SJSA1 (cell line): ENCODE measurements at regions not wholly inside any gene's neighbourhood (a gene's known extent, or its start where the extent isn't known, plus 50 kb on each side); places are given as distances from the start of the nearest gene placed in this dataset.

Source experiments
- DNase-seq, 2 experiments: peaks; one replicate each; pipeline ENCODE4 v3.0.0-alpha.2; 2015 to 2020; ENCODE audit warnings: low spot score in 2 of 2, low read depth in 1 of 2
- H3K27ac ChIP-seq: fragments of 250-450 bp; sonication (Bioruptor Pico); 2 replicates; pipeline ENCODE4 v1.5.1; 2020; ENCODE audit warnings: mild to moderate bottlenecking, moderate library complexity
- H3K27me3 ChIP-seq: fragments of 250-450 bp; sonication (Bioruptor Pico); replicated peaks from 2 replicates; pipeline ENCODE4 v1.5.1; 2020; ENCODE audit warnings: mild to moderate bottlenecking, moderate library complexity
- H3K36me3 ChIP-seq: fragments of 250-450 bp; sonication (Bioruptor Pico); 2 replicates; pipeline ENCODE4 v1.5.1; 2020; ENCODE audit warnings: mild to moderate bottlenecking
- H3K4me1 ChIP-seq: fragments of 250-450 bp; sonication (Bioruptor Pico); replicated peaks from 2 replicates; pipeline ENCODE4 v1.6.1; 2021; ENCODE audit warnings: mild to moderate bottlenecking
- H3K4me3 ChIP-seq: fragments of 250-450 bp; sonication (Bioruptor Pico); 2 replicates; pipeline ENCODE4 v1.5.1; 2020; ENCODE audit warnings: mild to moderate bottlenecking
- H3K9me3 ChIP-seq: fragments of 250-450 bp; sonication (Bioruptor Pico); replicated peaks from 2 replicates; pipeline ENCODE4 v1.5.1; 2020; ENCODE audit warnings: mild to moderate bottlenecking

DNA sequence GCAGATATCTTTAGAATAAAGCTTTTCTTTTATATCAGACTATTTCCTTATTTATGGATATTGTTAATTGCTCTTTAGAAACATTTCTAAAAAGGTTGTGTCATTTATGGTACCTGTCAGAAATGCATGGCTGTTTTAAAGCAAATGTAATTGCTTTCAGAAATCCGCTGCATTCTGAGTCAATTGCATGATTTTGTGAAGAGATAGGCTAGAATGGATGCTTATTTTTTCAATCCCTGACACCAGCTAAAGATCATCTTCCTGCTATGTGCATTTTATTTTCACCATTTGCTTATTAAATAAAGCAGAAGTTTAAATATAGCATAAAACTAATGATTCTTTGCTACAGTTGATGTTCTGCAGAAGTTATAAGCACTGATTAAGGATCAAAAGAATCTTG lies 170.2 kb upstream of the C9orf72 start:
- no peak for DNase-seq
- Histone ChIP-seq H3K27me3 (no peaks in the 10 kb centered on the region), H3K36me3 (no peaks in the 10 kb centered on the region), H3K27ac (no peak overlapping the region), H3K9me3 (no peaks in the 10 kb centered on the region), H3K4me3 (no peak overlapping the region), H3K4me1 (no peaks in the 10 kb centered on the region)

DNA sequence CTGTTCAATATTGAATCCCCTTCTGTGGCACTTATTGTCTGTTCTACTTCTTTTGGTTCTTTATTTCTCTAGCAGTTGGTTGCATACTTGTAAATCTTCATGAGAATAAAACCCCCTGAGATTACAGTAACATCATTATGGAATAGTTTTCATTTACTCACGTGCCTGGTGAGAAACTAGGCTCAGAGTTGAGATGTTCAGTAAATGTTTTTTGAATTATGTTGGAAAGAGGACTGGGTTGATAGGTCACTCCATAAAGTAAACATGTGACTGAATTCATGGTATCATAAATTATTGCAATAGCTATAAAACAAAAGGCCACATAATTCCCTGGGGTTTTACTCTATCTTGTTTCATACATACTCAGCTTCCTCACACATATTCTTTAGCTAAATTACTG lies 174.2 kb upstream of the C9orf72 start:
- DNase-seq = no peak

GRCh38 chr9:27749838-27750237 lies 176.6 kb upstream of the C9orf72 start:
- no peak for DNase-seq
- H3K36me3 ChIP-seq = no peaks in the 10 kb centered on the region
- H3K27ac ChIP-seq = no peak overlapping the region

More for the DNA sequence above, 174.2 kb upstream of the C9orf72 start:
- Histone ChIP-seq H3K36me3 (no peaks in the 10 kb centered on the region), H3K9me3 (no peaks in the 10 kb centered on the region), H3K4me3 (no peak overlapping the region), H3K27ac (no peak overlapping the region), H3K27me3 (no peaks in the 10 kb centered on the region), H3K4me1 (no peaks in the 10 kb centered on the region)

GRCh38 chr9:27750566-27750965 lies 177.3 kb upstream of the C9orf72 start:
- Histone ChIP-seq H3K4me3 (no peak overlapping the region), H3K9me3 (no peaks in the 10 kb centered on the region), H3K27ac (no peak overlapping the region), H3K36me3 (no peaks in the 10 kb centered on the region), H3K4me1 (no peaks in the 10 kb centered on the region), H3K27me3 (no peaks in the 10 kb centered on the region)
- DNase-seq = no peak

More at GRCh38 chr9:27749838-27750237, 176.6 kb upstream of the C9orf72 start:
- Histone ChIP-seq H3K27me3 (no peaks in the 10 kb centered on the region), H3K4me3 (no peak overlapping the region), H3K9me3 (no peaks in the 10 kb centered on the region), H3K4me1 (no peaks in the 10 kb centered on the region)

GRCh38 chr9:27752069-27752468 lies 178.8 kb upstream of the C9orf72 start:
- H3K27ac ChIP-seq = no peak overlapping the region
- H3K9me3 ChIP-seq = no peaks in the 10 kb centered on the region
- no peak overlapping the region for H3K4me3 ChIP-seq
- DNase-seq = no peak
- H3K27me3 ChIP-seq = no peaks in the 10 kb centered on the region
- no peaks in the 10 kb centered on the region for H3K4me1 ChIP-seq
- no peaks in the 10 kb centered on the region for H3K36me3 ChIP-seq

- Histone ChIP-seq H3K9me3 (no peaks in the 10 kb centered on the region), H3K36me3 (no peaks in the 10 kb centered on the region), H3K27me3 (no peaks in the 10 kb centered on the region), H3K4me3 (no peak overlapping the region), H3K27ac (no peak overlapping the region), H3K4me1 (no peaks in the 10 kb centered on the region)
- no peak for DNase-seq
Measured at GRCh38 chr9:27755846-27756245, 182.6 kb upstream of the C9orf72 start.

DNA sequence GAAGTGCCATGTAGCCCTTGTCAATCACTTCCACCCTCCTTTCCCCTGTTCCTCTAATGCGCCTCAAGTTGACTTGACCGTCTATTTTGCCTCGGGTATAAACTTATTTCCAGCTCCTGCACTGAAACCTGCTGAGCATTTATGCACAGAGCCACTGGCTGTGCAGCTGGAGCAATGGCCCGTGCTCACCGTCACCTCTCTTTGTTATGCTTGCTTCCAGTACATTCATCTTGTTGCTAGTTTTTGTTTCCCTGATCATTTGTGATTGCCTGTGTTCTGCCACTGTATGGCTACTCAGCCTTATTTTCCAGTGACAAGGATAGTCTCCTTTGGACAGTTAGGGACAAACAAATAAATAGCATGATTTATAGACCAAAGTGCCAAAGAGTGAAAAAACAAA lies 183.1 kb upstream of the C9orf72 start:
- Histone ChIP-seq H3K9me3 (no peaks in the 10 kb centered on the region), H3K4me3 (no peak overlapping the region), H3K27me3 (no peaks in the 10 kb centered on the region), H3K27ac (no peak overlapping the region), H3K36me3 (no peaks in the 10 kb centered on the region), H3K4me1 (no peaks in the 10 kb centered on the region)
- no peak for DNase-seq

GRCh38 chr9:27763831-27764230 lies 190.6 kb upstream of the C9orf72 start:
- Histone ChIP-seq H3K9me3 (no peaks in the 10 kb centered on the region), H3K4me1 (no peaks in the 10 kb centered on the region), H3K4me3 (no peak overlapping the region), H3K27me3 (no peaks in the 10 kb centered on the region), H3K36me3 (no peaks in the 10 kb centered on the region), H3K27ac (no peak overlapping the region)
- DNase-seq = no peak

- Histone ChIP-seq H3K27ac (no peak overlapping the region), H3K36me3 (no peaks in the 10 kb centered on the region), H3K27me3 (no peaks in the 10 kb centered on the region), H3K4me3 (no peak overlapping the region), H3K4me1 (no peaks in the 10 kb centered on the region), H3K9me3 (no peaks in the 10 kb centered on the region)
- no peak for DNase-seq
Measured at GRCh38 chr9:27765266-27766072, 192.2 kb upstream of the C9orf72 start.

DNA sequence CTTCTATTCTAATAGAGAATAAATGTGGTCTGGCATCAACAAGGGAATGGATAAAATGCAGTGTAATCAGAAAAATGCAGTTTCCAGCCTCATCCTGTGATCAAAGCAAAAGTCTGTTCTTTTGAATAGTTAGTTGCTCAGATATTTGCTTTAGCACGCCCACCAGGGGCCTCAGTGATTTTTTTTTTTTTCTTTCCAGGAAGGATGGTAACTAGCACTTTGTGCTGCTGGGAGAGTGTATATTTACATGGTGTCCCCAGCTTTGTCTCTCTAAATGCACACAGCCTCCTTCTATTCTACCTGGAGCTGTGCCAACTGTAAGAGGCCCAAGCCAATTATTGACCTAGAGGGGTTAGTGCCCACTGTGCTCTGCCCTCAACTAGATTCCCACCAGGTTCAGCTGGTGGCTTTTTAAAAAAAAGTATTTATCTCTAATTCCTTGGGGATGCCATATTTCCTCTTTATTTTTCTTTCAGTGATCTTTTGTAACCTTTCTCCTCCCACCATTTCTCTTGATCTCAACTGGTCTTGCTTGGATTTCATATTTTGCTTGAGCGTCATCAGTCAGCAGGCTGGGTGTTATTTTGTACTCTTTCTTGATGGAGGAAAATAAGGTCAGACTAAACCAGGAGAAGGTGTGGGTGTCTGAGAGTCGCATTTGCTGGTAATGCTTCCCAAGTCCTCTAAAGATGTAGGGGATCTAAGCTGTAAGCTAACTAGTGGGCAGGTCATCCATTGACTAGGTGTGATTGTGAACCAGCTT lies 193.0 kb upstream of the C9orf72 start:
- no peaks in the 10 kb centered on the region for H3K4me1 ChIP-seq
- H3K27me3 ChIP-seq = no peaks in the 10 kb centered on the region
- no peak overlapping the region for H3K27ac ChIP-seq
- H3K9me3 ChIP-seq = no peaks in the 10 kb centered on the region
- H3K4me3 ChIP-seq = no peak overlapping the region
- H3K36me3 ChIP-seq = no peaks in the 10 kb centered on the region
- no peak for DNase-seq

DNA sequence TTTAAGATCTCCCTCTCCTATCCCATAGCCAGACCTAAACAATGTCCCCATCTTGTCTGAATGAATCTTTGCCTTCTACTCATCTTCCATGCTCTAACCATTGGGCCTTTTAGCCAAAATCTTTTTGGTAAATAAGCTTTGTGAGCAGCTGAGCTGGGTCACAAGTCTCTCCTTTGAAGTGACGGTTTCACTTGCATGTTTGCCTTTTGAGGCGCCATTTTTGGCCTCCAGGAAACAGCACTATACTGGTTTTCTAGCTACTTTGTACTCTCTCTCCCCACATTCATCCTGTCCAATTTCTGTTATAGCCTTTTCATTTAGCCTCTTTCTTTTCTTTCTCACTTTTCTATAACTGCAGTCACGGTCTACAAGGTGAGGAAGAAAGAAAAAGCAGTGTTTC lies 195.5 kb upstream of the C9orf72 start:
- Histone ChIP-seq H3K9me3 (no peaks in the 10 kb centered on the region), H3K4me1 (no peaks in the 10 kb centered on the region; the same call in 1 of the 2 replicates), H3K36me3 (no peaks in the 10 kb centered on the region), H3K4me3 (no peak overlapping the region), H3K27ac (no peak overlapping the region), H3K27me3 (no peaks in the 10 kb centered on the region)
- no peak for DNase-seq

DNA sequence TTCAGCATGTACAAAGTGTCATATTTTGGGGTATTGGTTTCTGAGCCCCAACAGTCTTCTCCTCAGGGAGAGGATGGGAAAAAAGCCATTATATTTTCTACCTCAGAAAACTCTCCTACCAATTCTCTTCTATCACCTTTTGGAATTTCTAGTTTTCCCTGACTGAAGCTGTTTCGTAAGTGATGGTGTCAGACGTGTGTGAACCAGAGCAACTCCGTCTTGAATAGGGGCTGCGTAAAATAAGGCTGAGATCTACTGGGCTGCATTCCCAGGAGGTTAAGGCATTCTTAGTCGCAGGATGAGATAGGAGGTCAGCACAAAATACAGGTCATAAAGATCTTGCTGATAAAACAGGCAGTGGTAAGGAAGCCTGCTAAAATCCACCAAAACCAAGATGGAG lies 197.3 kb upstream of the C9orf72 start:
- no peak overlapping the region for H3K27ac ChIP-seq
- no peaks in the 10 kb centered on the region for H3K36me3 ChIP-seq
- no peaks in the 10 kb centered on the region; the same call in 1 of the 2 replicates for H3K4me1 ChIP-seq
- no peak for DNase-seq
- no peaks in the 10 kb centered on the region for H3K9me3 ChIP-seq
- H3K4me3 ChIP-seq = no peak overlapping the region
- H3K27me3 ChIP-seq = no peaks in the 10 kb centered on the region

- Histone ChIP-seq H3K9me3 (no peaks in the 10 kb centered on the region), H3K36me3 (no peaks in the 10 kb centered on the region), H3K4me3 (no peak overlapping the region), H3K4me1 (no peaks in the 10 kb centered on the region; the same call in 1 of the 2 replicates), H3K27me3 (no peaks in the 10 kb centered on the region), H3K27ac (no peak overlapping the region)
- DNase-seq = peak in 1 of 2 experiments; percentile 12
Measured at GRCh38 chr9:27771803-27772545, 198.7 kb upstream of the C9orf72 start.
